Right ventricle myocardium inferior (tissue), 1 donor: ENCODE measurements at regions not wholly inside any gene's neighbourhood (a gene's known extent, or its start where the extent isn't known, plus 50 kb on each side); places are given as distances from the start of the nearest gene placed in this dataset.

ENCODE experiments used
- ATAC-seq: fragments of 200-7000 bp; cut with Tn5 transposase; one replicate; pipeline ENCODE4 v1.9.1; 2020; ENCODE audit warnings: mild to moderate bottlenecking, moderate library complexity
- DNase-seq: peaks from one replicate; pipeline ENCODE4 v3.0.0; 2021; ENCODE audit errors: missing footprints
- intact Hi-C: fragments of 100-400 bp; cut with DNase I; formaldehyde crosslinking; loops from one replicate; pipeline ENCODE4 v1.11.0; 2022
- donor health status: DM: no; HTN: yes; CAD: no; lungs with severe emphysema.

DNA sequence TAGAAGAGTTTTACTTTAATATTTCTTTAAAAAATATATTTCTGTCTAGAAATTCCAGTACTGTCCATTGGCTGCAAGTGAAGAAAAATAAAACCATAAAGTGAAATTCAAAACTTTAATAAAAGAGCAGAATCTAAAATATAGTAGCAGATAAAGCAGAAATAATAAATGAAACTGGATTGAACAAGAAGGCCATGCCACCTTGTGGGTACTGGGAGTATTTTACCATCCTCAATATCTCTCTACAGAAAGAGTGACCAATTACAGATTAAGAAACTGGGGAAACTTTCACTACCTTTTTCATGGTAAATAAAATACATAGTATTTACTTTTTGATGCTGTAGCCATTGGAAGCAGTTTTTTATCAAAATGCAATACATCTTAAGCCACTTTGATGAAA lies 220.5 kb downstream of the BCAT1 start:
- intact Hi-C loops = no loop called here
- no peak for ATAC-seq
- DNase-seq = no peak

DNA sequence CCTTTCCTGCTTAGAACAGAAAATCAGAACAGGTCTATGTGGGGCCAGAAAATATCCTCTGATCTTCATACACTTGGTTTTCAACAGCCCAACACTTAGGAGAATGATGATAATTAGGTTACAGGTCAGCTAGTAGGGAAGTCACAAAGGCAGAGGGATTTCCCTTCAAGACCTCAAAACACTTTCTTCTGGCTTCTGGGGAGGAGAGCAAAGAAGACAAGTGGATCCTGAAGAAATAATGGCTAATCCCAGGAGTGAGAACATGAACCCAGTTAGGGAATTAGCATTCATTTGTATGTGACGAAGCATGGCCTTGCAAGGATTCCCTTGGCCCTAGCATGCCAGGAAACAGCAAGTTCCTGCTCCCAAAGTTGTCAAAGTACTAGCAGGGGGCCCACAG lies 223.3 kb downstream of the BCAT1 start:
- no peak for DNase-seq
- ATAC-seq = no peak
- intact Hi-C loops = no loop called here

DNA sequence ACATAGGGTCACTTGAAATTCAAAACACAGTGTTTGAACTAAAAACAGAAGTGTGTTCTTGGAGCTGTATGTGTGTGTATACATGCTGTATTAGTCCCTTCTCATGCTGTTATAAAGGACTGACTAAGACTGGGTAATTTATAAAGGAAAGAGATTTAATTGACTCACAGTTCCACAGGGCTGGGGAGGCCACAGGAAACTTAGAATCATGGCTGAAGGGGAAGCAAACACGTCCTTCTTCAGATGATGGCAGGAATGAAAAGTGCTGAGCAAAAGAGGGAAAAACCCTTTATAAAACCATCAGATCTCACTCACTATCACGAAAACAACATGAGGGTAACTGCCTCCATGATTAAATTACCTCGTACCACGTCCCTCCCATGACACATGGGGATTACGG lies 224.1 kb downstream of the BCAT1 start:
- ATAC-seq (no peak), DNase-seq (no peak)
- intact Hi-C loops = no loop called here

DNA sequence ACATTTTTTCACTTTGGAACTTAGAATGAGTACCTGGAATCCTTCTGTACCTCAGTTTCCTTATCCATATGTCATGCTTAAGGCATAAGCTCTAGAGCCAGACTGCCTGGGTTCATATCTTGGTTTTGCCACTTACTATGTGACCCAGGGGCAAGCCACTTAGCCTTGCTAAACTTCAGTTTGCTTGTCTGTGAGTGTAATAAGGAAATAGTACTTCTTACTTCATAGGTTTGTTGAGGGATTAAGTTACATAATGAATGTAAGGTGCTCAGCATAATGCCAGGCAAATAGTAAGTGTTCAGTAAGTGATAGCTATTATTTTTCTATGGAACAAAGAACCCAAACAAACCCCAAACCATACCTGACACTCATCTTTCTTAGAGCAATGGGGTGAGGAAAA lies 225.1 kb downstream of the BCAT1 start:
- no peak for DNase-seq
- intact Hi-C loops = no loop called here
- ATAC-seq = no peak

DNA sequence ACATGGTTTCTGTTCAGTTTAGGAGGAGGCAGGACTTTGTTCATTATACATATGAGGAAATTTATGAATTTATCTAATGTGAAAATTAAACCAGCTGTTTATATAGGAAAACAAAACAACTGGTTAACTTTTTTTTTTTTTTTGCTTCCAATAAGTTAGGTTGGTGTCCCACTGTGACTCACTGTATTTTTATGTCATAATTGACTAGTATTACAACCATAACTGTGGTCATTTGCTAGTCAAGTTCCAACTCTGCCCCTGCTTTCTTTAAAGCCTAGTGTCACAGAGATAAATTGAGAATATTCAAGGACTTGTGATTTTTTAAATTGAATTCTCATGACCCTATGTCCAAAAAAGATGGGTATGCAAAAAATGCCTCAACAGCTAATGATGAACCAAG lies 227.7 kb downstream of the BCAT1 start:
- intact Hi-C loops = no loop called here

DNA sequence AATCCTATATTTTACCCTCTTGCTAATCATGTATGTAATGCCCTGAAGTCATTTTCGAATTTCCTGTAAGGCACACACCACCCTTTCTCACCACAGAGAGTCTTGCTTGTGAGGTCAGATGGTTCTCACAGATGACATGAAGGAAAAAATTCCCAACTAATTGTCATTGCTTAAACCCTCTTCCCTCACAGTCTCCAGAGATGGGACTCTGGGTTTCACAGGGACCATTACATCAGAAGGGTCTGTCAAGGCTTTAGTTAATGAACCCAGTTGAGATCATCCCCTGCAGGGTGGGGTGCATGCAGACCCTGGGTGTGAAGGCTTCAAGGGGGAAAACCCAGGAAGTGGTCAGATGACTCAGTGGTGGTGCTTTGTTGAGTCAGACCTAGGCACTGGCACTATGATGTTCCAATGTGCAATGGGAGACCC lies 229.6 kb downstream of the BCAT1 start:
- intact Hi-C loops = no loop called here
- no peak for ATAC-seq
- no peak for DNase-seq

More for the DNA sequence above, 227.7 kb downstream of the BCAT1 start:
- ATAC-seq (no peak), DNase-seq (no peak)

DNA sequence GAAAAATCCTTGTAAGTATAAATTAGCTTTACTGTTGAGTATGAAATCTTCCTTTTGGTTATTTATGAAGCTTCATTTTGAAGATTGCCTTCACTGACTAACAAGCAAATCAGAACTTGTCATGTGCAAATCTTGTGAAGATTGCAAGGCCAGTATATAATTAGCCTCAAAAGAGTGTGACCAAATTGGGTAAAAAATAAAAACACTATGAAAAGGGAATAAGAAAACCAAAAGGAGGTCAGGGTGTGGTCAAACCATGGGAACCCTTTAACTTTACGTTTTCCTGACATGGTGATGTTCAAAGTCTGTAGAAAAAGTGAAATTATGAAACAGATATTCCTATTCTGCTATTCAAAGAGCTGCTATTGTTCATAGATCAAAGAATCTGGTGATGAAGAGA lies 230.3 kb downstream of the BCAT1 start:
- no peak for DNase-seq
- intact Hi-C loops = no loop called here
- no peak for ATAC-seq

DNA sequence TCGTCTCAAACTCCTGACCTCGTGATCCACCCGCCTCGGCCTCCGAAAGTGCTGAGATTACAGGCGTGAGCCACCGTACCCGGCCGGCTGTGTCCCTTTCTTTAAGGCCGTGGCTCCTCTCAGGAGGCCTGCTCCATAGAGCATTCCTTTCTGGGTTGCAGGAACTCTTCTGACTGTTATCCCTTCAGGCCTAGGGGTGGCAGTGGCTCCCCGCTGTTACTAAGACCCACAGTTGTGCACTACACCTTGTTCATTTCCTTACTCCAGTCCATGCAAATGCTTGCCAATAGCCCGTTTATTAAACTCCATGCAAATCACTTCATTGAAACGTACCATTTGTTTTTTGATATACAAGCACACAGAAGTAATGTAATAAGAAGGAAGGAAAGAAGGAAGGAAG lies 234.7 kb downstream of the BCAT1 start:
- intact Hi-C loops = no loop called here

DNA sequence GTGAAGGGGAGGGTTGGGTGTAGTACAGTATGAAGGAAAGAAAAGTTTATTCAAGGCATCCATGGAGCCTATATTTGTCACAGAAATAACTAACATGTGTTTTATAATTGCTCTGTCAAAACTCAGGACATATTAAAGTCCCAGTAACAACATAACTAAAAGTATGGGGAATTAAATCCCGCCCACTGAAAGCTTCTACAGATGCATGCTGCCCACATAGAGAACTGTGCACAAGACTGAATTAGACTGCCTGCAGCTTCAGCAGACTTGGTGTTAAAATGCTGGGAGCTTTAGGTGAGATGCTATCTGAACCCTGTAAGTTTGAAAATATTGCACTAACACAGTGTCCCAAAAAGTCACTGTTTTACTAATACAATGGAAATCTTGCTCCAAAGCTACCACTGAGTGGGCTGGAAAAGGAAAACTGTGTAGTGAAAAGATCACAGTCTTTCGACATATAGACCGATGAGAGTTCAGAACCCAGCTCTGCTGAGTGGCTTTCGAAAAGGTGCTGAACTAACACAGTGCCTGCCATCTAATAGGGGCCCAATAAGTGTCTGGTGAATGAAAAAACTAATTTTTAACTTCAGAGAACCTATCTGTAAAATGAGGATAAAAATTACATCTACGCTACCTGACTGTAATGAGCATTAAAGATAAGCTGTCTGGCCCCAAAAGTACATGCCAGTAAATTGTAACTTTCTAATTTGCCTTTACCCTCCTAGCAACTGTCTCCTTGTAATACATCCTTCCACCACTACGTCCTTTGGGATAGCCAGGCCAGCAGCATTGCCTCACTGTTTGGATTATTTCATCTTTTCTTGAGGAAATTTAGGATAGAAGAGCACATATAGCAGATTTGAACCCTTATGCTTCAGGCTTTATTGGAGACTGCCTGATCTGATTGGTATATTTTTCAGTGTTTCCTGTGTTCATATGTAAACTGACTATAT lies 237.6 kb downstream of the BCAT1 start:
- intact Hi-C loops = no loop called here

More for the DNA sequence above, 234.7 kb downstream of the BCAT1 start:
- no peak for ATAC-seq
- DNase-seq = no peak

DNA sequence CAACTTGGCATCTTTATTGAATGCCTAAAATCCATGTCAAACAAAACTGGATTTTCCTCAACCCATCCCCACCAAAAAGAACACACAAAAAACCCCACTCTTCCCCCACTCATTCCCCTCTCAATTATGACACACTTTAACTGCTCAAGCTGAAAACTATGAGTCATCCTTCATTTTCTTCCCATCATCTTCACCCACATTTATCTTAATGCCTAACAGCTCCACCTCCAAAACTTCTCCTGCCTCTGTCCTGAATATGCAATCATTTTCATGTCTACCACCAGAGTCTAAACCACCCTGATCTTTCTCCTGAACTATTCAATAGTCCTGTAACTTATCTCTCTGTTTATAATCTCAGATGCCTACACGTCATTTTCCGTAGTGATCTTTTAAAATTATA lies 239.7 kb downstream of the BCAT1 start:
- ATAC-seq (no peak), DNase-seq (no peak)
- intact Hi-C loops = no loop called here

More for the DNA sequence above, 237.6 kb downstream of the BCAT1 start:
- no peak for DNase-seq
- no peak for ATAC-seq

DNA sequence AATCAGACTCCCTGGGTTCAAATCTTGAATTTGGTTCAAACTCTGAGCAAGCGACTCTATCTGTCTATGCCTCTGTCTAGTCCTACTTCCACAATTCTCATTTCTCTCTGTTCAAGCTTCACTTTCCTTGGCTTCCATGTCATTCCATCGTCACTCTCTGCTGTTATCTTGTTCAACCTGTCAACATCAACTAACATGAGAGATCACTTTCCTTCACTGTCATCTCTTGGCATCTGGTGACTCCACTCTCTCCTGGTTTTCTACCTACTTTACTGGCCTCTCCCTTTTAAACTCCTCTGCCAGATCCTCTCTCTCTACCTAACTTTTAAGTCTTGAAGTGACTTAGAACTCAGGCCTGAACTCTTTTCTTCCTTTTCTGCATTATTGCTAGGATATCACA lies 240.2 kb downstream of the BCAT1 start:
- intact Hi-C loops = no loop called here
- no peak for DNase-seq
- ATAC-seq = no peak

DNA sequence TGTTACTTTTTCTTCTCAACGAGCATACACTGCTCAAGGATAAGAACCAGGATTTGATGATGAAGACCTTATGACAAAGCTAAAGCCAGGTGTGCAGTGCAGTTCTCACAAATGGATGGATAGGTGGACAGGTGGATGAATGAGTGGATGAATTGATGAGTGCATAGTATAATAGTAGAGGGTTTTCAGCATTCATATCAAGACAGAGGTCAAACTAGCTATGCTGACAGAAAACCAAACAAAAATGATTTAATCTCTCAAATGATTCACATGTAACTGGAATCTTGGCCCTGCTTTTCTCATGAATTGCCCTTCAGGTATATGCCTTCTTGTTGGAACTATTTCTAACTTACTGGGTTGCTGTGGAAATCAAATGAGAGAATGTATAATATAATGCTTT lies 240.9 kb downstream of the BCAT1 start:
- no peak for ATAC-seq
- intact Hi-C loops = no loop called here

DNA sequence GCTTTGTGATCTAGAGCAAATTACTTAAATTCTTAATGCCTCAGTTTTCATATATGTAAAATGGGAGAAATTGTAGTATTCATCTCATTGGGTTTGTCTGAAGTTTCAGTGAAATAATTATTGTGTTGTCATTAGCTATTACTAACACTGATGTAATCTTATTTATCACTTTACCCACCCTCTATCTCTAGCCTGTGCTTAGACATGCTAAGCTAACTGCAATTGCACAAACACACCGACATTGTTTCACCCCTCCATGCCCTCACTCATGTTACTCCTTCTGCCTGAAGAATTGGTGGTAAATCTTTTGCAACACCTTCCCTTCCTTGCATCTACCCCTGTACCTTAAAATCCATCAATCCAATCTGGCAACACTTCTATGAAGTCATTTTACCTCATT lies 241.6 kb downstream of the BCAT1 start:
- ATAC-seq = no peak
- intact Hi-C loops = no loop called here
- no peak for DNase-seq

More for the DNA sequence above, 240.9 kb downstream of the BCAT1 start:
- DNase-seq = no peak

DNA sequence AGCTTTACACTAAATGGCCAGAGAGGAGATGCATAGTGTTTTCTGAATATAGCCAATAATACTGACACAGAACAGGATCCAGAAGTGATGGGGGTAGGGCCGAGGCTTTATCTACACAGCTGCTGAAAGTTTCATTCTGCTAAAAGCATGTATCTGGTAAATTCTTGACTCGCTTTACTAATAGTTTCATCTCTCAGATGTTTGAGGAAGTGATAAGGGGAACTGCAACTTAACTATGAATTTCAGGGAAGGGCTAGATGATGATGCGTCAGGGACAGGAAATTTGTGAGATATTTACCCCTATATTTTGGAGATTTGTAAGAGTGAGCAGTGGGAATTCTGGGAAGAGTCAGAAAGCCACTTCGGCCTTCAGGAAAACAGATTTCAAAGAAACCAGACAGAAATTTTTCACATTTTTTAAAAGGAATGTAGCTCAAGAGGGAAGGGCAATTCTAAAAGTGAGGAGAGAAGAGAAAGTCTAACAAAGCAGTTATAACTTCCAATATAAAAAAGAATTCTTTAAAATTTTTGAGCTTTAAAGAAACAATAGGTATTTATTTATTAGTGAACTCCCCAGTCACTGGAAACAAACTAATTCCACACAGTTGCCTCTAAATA lies 243.1 kb downstream of the BCAT1 start:
- ATAC-seq (no peak), DNase-seq (no peak)
- intact Hi-C loops = no loop called here

DNA sequence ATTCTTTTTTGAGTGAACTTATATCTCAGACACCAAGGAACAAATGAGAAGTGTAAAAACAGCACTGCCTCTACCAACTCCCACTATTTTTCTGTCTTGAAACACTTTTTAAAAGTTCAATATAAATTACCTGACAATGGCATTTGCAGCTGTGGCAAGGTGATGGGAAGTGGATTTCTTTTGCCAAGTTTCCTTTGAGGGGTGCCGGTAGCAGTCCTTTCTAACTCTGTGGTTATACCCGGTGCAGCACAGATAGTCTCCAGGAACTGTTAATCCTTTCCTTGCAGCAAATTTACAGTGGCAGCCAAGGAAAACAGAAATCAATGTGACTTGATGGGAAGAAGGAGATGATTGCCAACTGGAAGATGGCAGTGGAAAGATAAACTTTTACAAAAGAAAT lies 243.7 kb downstream of the BCAT1 start:
- intact Hi-C loops = no loop called here
- DNase-seq (no peak), ATAC-seq (no peak)

DNA sequence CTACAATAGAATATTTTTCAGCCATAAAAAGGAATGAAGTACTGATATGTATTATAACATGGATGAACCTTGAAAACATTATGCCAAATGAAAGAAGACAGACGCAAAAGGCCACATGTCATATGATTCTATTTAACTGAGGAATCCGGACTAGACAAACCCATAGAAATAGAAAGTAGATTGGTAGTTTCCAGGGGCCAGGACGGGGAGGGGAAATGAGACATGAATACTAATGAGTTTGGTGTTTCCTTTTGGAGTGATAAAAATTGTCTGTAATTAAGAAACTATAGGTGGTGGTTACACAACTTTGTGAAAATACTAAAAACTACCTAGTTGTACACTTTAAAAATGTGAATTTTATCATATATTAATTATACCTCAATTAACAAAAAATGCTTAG lies 247.6 kb downstream of the BCAT1 start:
- ATAC-seq (no peak), DNase-seq (no peak)
- intact Hi-C loops = no loop called here

DNA sequence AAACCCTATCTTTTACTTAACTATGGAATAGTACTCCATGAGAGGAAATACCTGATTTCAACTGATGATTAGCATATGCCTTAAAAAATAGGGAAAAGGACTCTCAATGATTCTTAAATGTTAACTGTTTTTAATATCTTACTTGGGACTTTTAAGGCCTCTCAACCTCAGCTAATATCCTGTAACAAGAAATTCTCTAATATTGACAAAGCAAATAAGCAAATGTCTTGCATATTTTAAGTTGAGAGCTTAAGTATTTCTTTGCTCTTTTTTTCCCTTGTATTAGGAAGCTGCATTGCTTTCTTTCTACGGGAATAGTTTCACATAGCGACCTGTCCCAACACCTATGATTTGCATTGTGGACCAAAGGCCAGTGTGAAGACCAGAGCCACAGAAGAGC lies 249.9 kb downstream of the BCAT1 start:
- DNase-seq = no peak
- intact Hi-C loops = no loop called here
- no peak for ATAC-seq

DNA sequence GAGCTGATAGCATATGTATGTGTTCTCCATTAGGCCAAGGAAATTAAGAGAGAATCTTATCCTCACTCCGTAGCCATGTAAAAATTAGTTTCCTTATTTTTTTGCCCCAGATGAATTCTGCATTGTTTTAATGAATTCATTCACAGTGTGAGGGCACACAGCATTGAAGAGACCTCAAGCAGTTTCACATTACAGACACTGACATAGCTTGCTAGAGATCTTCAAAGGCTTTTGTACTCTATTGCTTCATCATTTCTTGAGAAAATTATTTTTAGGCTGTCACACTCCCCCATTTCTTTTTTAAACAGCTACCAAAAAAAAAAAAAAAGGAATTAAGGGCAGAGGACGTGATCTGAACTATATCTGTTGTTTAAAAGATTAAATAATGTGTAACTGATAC lies 251.1 kb downstream of the BCAT1 start:
- ATAC-seq (no peak), DNase-seq (no peak)
- intact Hi-C loops = no loop called here

DNA sequence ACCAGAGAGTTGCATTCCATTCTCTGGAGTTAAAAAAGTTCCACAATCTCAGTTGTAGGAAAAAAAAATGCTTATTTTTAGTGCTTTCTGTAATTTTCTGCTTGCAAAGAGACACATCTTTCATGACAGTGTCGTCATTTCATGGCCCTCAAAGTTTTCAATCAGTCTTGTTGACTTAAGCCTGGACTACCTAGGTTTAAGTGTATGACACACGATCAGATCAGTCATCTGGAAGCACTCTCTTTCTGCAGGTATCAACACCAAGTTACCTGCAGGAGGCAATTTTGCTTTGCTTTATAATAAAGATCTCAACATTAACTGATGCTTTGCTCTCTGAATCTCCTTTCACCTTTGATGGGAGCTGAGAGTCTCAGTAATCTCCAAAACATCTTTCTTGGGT lies 251.6 kb downstream of the BCAT1 start:
- ATAC-seq (no peak), DNase-seq (no peak)
- intact Hi-C loops = no loop called here

DNA sequence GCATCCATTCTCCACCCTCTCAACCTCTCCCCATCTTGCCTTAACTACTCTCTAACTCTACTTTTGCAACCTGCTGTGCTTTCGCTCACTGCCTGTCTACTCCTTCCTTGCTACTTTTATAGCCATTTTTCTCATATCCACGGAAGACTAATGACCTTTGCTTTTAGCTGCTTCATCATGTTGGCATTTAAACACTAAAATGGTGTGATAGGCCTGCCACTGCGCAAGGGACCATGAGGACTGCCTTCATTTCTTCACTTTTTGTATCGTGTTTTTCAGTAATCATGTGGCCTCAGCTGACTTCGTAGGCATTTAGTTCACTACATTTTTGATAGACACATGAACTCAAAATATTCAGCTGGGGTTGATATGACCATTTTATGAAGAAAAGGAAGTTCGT lies 252.1 kb downstream of the BCAT1 start:
- DNase-seq = no peak
- intact Hi-C loops = no loop called here
- ATAC-seq = no peak
